H7 (cell line): ENCODE measurements at regions not wholly inside any gene's neighbourhood (a gene's known extent, or its start where the extent isn't known, plus 50 kb on each side); places are given as distances from the start of the nearest gene placed in this dataset.

ENCODE experiments used
- DNase-seq: peaks from one replicate; pipeline ENCODE4 v3.0.0; 2012
- H3K27me3 ChIP-seq: 2 replicates; pipeline ENCODE4 v1.6.0; 2011; ENCODE audit warnings: mild to moderate bottlenecking, low read length; ENCODE audit not compliant: control insufficient read depth, insufficient read depth
- H3K36me3 ChIP-seq: replicated peaks from 2 replicates; pipeline ENCODE4 v1.5.1; 2011; ENCODE audit warnings: low read length; ENCODE audit not compliant: control insufficient read depth, insufficient read depth
- H3K4me3 ChIP-seq: 2 replicates; pipeline ENCODE4 v1.5.1; 2011; ENCODE audit warnings: low read depth, mild to moderate bottlenecking, control low read depth, low read length, moderate library complexity; ENCODE audit not compliant: insufficient read depth

- Histone ChIP-seq H3K27me3 (no peaks in the 10 kb centered on the region), H3K4me3 (no peak overlapping the region), H3K36me3 (no peaks in the 10 kb centered on the region)
- no peak for DNase-seq
These were observed 111.5 kb upstream of the WDFY3 start for GRCh38 chr4:85078016-85078415.

DNA sequence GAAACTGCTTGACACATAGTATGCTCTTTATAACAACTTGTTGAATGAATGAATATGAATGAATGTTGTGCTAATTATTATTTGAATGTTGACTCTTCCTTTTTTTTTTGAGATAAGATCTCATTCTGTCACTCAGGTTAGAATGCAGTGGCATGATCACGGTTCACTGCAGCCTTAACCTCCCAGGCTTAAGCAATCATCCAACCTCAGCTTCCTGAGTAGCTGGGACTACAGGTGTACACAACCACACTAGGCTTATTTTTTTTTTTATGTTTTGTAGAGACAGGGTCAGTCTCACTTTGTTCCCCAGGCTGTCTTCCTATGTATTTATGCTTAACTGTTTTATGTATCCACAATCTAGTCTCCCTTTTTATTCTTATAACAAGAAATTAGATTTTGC, 114.7 kb upstream of the WDFY3 start:
- no peak for DNase-seq
- Histone ChIP-seq H3K27me3 (no peaks in the 10 kb centered on the region), H3K36me3 (no peaks in the 10 kb centered on the region)

GRCh38 chr4:85084371-85085094, 118.0 kb upstream of the WDFY3 start:
- peak; percentile 2 for DNase-seq
- Histone ChIP-seq H3K36me3 (no peaks in the 10 kb centered on the region), H3K27me3 (no peaks in the 10 kb centered on the region), H3K4me3 (no peak overlapping the region)

More for the DNA sequence above, 114.7 kb upstream of the WDFY3 start:
- no peak overlapping the region for H3K4me3 ChIP-seq

- H3K36me3 ChIP-seq, result no peaks in the 10 kb centered on the region
- H3K4me3 ChIP-seq, result no peak overlapping the region
- no peaks in the 10 kb centered on the region for H3K27me3 ChIP-seq
- no peak for DNase-seq
These were observed 120.2 kb upstream of the WDFY3 start for GRCh38 chr4:85086721-85087120.

DNA sequence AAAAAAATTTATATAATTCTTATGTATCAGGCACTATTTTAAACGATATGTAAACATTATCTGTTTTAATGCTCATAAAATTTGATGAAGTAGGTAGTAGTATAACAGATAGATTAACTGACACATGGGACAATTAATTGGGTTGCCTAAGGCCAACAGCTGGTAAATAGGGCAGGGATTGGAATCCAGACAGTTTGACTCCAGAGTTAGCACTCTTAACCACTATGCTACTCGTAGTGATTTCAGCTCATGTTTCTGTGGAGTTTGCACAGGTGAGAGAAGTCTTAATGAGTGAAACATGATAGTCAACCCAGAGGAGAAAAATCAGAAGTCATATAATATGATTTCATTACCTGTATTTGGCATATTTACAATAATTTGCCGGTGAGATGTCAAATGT, 126.0 kb upstream of the WDFY3 start:
- H3K4me3 ChIP-seq, result no peak overlapping the region
- no peak for DNase-seq
- H3K36me3 ChIP-seq, result no peaks in the 10 kb centered on the region
- no peaks in the 10 kb centered on the region for H3K27me3 ChIP-seq

GRCh38 chr4:85092943-85093342, 126.5 kb upstream of the WDFY3 start:
- Histone ChIP-seq H3K36me3 (no peaks in the 10 kb centered on the region), H3K4me3 (no peak overlapping the region), H3K27me3 (no peaks in the 10 kb centered on the region)
- no peak for DNase-seq

DNA sequence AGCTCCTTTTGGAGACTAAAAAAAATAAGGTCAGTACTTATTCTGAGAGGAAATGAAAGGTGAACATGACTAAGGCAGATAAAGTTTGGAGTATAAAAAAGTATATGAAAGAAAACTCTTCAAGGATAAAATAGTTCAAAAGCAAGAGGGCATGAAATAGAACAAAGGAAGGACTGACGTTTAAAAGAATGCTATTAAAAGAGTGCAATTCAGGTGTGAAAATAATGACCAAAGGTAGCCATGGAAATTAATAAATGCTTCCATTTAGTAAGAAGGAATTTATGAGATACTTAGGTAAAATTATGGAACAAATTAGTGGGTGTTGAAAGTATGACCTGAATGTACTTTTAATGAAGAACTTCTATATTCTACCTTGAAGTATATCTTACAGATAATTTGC, 128.2 kb upstream of the WDFY3 start:
- Histone ChIP-seq H3K27me3 (no peaks in the 10 kb centered on the region), H3K36me3 (no peaks in the 10 kb centered on the region), H3K4me3 (no peak overlapping the region)
- DNase-seq, result no peak

DNA sequence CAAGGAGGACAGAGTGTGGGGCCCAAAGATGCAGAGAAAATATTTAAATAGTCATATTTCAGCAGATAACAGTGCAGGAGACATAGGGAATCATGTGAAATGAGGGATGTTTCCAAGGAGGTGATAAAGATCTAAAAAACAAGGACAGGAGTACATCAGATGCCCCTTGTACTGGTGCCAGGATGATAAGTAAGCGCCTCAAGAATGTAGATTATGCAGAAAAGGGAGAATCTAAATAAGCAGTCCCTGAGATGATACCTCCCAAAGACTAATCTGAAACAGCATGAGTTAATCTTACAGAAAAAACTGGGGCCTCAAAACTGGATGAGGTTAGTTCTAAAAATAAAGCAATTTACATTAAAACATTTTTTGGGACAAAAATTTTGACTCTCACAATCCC, 136.1 kb upstream of the WDFY3 start:
- Histone ChIP-seq H3K27me3 (no peaks in the 10 kb centered on the region), H3K4me3 (no peak overlapping the region)
- DNase-seq, result no peak

DNA sequence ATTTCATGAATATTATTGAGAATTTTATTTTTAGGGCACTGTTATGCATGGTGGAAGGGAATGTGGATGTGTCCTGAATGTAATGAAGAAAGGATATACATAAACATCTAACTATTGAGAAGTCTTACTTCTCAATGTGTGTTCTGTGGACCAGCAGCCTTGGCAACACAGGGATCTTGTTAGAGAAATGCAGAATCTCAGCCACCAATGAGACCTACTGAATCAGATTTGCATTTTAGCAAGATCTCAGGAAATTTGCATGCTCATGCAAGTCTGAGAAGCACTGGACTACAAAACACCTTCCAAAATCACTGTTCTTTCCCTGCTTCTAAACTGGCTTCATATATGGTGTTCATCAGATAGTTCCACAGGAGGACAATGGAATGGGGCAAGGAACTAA, 139.7 kb upstream of the WDFY3 start:
- H3K36me3 ChIP-seq, result no peaks in the 10 kb centered on the region
- H3K27me3 ChIP-seq, result no peaks in the 10 kb centered on the region
- DNase-seq, result no peak
- no peak overlapping the region for H3K4me3 ChIP-seq

More for the DNA sequence above, 136.1 kb upstream of the WDFY3 start:
- H3K36me3 ChIP-seq, result no peaks in the 10 kb centered on the region

- no peak for DNase-seq
- Histone ChIP-seq H3K27me3 (no peaks in the 10 kb centered on the region), H3K36me3 (no peaks in the 10 kb centered on the region), H3K4me3 (no peak overlapping the region)
These were observed 140.4 kb upstream of the WDFY3 start for GRCh38 chr4:85106805-85107336.

DNA sequence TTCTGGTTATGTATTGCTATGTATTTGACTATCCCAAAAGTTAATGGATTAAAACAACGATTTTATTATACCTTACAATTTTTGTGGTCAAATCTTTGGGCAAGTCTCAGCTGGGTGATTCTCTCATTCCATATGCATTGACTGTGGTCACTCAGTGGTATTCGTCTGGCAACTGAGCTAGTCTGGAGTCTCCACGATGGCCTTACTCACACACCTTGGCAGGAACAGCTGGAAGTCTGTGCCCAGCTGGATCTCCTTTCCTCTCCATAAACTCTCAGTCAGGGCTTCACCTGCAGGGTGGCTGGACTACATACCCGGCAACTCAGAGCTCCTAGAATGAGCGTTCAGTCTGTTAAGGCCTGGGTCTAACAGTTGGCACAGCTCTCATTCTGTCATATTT, 141.1 kb upstream of the WDFY3 start:
- DNase-seq, result no peak
- Histone ChIP-seq H3K27me3 (no peaks in the 10 kb centered on the region), H3K36me3 (no peaks in the 10 kb centered on the region), H3K4me3 (no peak overlapping the region)

DNA sequence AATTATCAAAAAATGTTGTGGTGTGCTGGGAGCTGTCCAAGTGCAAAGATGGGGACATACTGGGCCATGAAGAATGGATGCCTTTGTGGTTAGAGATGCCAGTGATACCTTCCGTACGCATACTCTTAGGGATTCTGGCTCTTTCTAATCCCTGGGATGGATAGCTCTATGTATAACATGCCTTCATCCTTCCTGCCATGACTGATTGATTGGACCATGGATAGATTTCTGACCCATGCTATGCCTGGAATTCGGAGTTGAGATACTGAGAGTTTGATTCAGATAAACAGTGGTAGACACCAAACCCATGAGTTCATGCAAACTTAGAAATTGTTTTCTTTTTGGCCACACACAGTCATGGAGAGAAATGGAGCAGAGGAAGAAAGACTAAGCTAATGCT, 147.2 kb upstream of the WDFY3 start:
- no peak for DNase-seq
- no peaks in the 10 kb centered on the region for H3K36me3 ChIP-seq

DNA sequence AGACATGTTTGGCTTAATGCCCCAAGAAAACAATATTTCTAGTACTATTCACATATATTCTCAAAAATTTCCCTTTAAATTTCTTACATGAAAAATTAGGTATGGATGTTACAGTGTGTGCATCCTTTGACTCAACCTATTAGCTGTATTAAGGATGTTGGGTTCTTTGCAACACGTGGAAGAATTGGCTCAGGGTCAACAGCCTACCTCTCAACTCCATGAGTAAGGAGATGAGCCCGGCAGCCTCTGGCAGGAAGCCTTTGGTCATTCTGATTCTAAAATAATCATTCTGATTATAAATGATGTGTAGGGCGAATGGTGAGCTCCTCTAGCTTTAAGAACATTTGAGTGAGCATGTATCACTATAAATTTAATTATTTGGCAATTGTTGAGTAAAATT, 148.0 kb upstream of the WDFY3 start:
- H3K4me3 ChIP-seq, result no peak overlapping the region
- H3K36me3 ChIP-seq, result no peaks in the 10 kb centered on the region
- no peaks in the 10 kb centered on the region for H3K27me3 ChIP-seq
- DNase-seq, result no peak

More for the DNA sequence above, 147.2 kb upstream of the WDFY3 start:
- no peak overlapping the region for H3K4me3 ChIP-seq
- H3K27me3 ChIP-seq, result no peaks in the 10 kb centered on the region

- Histone ChIP-seq H3K36me3 (no peaks in the 10 kb centered on the region), H3K27me3 (no peaks in the 10 kb centered on the region), H3K4me3 (no peak overlapping the region)
- no peak for DNase-seq
These were observed 149.5 kb upstream of the WDFY3 start for GRCh38 chr4:85116008-85116407.

GRCh38 chr4:85125688-85126087, 159.2 kb upstream of the WDFY3 start:
- no peak for DNase-seq
- Histone ChIP-seq H3K36me3 (no peaks in the 10 kb centered on the region), H3K27me3 (no peaks in the 10 kb centered on the region; the same call in 1 of the 2 replicates), H3K4me3 (no peak overlapping the region)
